ENCODE measurements at regions not wholly inside any gene's neighbourhood (a gene's known extent, or its start where the extent isn't known, plus 50 kb on each side); places are given as distances from the start of the nearest gene placed in this dataset.
A peak's percentile ranks its signal among the peaks of the same experiment; 100 is the strongest.

DNA sequence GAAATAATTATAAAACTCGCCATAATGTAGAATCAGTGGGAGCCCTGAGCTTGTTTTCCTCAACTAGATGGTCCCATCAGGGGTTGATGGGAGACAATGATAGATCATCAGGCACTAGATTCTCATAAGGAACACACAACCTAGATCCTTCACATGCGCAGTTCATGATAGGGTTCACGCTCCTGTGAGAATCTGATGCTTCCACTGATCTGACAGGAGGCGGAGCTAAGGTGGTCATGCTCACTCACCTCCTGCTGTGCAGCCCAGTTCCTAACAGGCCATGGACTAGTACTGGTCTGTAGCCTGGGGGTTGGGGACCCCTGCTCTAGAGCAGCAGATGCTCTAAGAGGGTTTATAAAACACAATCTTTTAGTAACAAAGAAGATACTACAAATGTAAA, 183.6 kb downstream of the ANXA2 start:
- DNase-seq (ENCODE audit: low spot score), result no peak

DNA sequence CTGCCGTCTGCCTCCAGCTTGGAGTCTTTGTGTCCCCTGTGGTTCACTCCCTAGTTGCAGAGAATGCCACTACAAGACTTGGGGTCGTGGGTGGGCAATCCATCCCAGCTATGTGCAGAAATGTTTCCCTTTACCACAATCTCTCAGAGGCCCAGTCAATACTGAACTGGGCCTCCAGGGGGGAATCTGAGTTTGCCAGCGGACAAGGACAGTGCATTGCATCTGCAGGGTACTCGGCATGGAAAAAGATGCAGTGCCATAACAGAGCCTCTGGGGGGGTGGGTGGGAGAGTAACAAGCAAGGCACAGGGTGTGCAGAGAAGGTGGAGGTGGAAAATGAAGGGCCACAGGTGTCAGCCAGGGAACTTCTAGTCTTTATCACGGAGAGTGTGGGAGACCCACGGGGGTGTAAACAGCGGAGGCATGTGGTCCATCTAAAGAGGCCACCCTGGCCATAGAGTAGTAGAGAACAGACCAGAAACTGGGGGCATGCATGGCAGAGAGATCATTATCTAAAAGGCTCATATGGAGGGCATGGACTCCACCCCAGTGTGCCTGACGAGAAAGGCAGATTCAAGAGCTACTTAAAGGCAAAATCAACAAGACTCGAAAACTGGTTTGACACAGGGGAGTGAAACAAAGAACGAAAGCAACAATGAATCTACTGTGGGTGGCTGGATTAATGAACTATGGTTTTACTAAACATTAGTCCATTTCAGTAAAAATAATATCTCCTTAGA, 182.4 kb downstream of the ANXA2 start:
- DNase-seq (ENCODE audit: low spot score), result no peak

DNA sequence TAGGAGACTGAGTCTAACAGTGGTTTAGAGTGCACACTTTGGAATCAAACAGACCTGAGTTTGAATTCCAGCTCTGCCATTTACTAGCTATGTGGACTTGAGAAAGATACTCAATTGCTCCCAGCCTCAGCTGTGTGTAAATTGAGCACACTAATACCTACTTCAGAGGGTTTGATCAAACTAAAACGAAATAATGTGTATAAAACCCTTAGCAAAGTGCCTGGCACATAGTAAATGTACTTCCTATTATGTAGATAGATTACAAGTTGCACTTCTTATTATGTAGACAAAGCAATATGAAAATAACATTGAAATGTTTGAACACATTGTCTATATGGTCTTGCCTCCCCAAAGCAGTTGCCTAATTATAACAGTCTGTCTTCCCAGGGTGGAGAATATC, 180.6 kb downstream of the ANXA2 start:
- DNase-seq (ENCODE audit: low spot score), result no peak

DNA sequence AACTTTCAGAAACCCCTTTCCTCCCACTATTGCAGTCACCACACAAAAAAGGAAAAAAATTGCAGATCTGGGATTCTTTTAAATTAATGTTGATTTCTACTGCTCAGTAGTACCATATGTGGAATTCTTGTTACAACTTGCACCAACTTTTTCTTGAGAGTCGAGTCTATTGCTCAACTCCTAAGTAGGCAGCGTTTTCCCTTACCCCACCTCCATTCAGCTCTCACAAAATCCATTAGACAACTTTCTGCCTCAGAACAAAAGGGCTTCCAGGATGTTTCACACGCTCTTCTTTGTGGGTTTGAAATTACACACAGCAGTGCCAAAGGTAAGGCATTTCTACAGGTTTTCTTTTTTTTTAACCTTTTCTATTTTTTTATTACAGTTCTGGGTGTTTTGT, 179.5 kb downstream of the ANXA2 start:
- no peak for DNase-seq (ENCODE audit: low spot score)

DNA sequence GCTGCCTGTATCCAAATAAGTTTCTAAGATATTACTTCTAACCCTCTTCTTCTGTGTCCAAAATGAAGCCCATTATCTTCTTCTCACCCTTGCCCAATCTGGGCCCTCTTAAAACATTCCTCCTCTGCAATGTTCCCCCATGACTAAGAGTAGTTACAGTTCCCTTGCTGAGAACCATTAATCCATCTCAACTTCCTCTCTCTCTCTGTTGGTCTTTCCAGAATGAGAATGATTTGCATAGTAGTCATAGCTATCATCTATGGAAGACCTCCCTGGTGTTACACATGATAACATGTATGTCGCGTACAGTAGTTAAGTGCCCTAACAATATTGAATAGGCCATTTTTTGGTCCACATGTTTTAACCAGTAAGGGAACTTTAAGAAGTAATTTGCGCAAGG, 177.9 kb downstream of the ANXA2 start:
- no peak for DNase-seq (ENCODE audit: low spot score)

DNA sequence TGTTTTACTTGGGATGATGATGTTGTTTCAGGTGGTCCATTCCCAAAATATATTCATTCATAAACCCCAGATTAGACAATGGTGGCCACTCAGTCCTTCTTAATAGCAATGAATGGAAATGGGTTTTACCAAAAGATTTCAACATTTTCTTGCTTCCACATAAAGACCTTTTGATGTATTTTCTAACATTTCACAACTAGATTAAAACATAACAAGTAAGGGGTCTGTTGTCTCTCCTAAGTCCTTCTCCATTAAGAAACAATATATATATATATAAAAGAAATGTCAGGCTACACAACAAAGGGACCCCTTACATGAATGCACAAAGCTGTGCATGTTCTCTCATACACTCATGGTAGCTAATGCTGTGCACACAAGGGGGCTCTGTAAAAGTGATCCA, 176.4 kb downstream of the ANXA2 start:
- no peak for DNase-seq (ENCODE audit: low spot score)

DNA sequence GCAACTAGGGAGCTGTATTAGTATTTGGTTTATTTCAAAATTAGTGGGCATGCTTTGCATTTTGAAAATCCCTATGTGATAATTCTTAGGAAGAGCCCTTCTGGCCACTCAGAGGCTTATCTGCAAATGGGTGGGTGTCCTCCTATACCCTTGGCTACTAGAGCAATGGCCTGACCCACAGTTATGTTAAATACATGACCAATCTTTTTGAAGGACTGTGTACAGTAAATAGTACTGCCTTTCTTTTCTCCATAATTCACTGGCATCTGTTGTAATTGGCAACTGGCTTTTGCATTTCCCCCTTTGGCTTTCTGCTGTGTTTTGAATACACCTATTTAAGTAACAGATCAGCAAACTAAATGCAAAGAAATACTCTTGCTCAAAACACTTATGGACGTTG, 175.4 kb downstream of the ANXA2 start:
- no peak for DNase-seq (ENCODE audit: low spot score)

DNA sequence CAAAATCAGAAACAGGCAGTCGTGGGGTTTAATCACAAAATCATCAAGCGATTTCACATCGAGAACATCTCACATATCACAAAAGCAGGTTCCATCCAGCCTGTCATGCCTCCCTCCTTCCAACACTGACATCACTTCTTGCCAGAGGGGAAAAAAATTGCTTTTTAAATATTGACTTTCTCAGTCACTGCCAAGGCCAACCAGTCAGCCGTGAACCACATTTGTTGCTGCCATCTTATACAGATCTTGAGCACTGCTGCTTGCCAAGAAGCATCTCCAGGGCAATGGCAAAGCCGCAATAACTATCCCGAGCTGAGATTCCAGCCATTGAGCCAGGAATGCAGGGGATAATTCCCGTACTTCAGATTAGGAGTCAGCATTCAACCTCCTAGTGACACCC, 174.6 kb downstream of the ANXA2 start:
- no peak for DNase-seq (ENCODE audit: low spot score)

DNA sequence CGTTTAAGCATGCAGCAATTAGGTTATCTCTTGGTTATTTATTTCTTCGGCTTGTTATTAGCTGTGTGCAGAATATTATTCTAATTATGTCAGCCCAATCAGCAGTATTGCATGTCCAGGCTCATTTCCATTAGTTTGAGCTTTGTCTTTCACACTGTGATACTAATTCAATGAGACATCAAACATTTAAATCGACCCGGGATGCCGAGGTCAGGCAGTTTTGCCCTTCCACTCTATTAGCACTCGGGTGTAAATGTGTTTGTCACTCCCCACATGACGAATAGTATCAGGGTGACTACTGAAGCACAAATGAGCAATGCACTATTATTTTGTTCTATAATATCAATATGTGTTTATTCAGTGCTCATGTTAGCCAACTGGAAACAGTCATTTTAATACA, 170.9 kb downstream of the ANXA2 start:
- DNase-seq (ENCODE audit: low spot score), result no peak

DNA sequence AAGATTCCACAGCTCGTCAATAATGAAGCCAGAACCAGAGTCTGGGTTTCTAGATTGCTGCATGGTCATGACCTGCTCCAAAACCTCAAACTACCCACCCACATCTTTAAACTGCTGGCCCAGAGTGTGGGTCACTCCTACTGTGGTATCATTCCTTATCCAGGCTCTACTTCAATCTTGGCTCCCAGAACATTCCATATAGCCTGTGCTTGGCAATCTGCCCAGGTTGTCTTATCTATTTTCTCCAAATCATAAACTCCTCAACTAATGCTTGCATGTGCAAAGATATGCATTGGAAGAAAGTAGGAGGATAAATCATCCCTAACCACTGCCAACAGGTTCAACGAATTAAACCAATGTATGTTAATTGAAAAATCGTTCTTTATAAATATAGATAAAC, 169.7 kb downstream of the ANXA2 start:
- no peak for DNase-seq (ENCODE audit: low spot score)

DNA sequence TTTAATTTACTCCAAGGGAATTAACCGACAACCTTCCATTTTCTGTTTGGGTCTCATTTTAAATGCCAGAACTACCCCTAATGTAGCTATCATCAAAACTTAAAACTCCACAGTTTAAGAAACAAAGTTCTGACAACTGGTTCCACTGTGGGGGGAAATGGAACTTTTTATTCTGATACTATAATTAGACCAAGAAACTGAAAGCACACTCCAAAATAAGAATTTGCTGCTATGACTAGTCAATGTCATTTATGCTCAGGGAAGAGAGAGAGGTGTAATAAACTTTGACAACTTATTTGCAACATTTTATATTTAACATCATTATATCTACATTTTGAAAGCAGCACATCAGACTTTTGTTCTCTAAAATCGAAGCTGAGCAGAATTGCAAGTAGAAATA, 169.2 kb downstream of the ANXA2 start:
- no peak for DNase-seq (ENCODE audit: low spot score)

DNA sequence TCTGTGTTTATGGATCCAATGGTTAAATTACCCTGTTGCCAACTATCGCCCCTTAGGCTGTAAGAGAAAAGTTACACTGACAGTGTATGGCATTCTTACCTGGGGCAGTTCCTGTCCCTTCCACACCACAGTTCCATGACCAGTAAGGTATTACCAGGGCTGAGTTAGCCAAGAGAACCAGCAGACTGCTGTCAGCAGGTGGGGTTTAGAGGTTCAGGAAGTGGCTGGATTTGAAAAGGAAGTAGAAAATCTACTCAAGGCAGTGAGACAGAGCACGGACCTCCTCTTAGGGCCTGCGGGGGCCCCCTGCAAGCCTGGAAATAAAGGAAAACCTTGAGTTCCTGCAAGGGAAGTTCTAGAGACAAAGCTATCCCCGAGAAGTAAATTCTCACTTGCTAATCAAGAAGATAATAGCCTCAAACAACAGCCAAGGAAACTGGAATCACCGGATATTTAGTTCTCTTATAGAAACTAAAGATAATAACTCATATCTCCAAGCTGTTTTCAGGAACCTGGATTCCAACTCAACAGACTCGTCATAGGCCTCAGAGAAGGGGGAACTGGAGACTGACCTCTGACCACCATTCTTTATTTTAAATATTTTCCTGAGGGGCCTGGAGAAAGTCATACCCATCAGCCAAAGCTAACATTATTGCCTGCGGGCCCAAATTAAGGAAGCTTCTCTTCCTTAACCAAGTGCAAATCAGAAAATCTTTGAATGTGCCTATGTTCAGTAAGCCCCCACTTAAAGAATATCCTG, 161.7 kb downstream of the ANXA2 start:
- peak; percentile 23 for DNase-seq (ENCODE audit: low spot score)

DNA sequence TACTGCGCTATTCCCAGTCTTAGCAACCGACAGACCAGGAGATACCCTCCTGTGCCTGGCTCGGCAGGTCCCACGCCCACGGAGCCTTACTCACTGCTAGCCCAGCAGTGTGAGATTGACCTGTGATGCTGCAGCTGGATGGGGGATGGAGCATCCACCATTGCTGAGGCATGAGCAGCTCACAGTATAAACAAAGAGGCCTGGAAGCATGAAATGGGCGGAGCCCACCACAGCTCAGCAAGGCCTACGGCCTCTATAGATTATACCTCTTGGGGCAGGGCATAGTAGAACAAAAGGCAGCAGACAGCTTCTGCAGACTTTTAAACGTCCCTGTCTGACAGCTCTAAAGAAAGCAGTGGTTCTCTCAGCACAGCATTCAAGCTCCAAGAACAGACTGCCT, 160.3 kb downstream of the ANXA2 start:
- no peak for DNase-seq (ENCODE audit: low spot score)

DNA sequence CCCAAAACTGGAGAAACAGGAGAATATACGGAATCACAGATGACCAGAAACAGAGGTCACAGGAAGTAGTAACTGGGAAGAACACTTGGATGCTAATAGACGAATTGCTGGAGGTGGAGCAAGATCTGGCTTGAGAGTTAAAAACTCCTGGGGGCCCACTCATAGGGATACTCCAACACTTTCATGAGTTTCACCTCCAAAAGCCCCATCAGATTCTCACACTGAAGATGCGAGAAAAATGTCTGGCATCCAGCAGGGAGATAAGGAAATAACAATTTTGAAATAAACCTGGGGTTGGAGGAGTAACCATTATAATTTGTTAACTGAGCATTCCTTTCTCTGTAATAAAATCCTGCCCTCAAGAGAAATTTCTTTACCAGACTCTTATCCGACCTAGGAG, 154.0 kb downstream of the ANXA2 start:
- DNase-seq (ENCODE audit: low spot score), result no peak

DNA sequence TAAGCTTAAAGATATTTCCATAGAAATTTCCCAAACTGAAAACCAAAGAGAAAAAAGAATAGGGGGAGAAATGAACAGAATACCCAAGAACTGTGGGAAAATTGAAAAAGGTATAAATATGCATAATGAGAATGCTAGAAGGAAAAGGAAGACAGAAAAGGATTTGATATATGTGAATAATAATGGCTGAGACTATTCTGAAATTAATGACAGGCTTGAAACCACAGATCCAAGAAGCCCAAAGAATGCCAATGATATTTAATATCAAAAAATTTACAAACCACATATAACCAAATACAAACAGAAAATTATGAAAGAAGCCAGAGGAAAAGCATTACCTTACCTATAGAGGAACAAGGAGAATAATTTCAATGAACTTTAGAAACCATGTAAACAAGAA, 153.0 kb downstream of the ANXA2 start:
- no peak for DNase-seq (ENCODE audit: low spot score)

DNA sequence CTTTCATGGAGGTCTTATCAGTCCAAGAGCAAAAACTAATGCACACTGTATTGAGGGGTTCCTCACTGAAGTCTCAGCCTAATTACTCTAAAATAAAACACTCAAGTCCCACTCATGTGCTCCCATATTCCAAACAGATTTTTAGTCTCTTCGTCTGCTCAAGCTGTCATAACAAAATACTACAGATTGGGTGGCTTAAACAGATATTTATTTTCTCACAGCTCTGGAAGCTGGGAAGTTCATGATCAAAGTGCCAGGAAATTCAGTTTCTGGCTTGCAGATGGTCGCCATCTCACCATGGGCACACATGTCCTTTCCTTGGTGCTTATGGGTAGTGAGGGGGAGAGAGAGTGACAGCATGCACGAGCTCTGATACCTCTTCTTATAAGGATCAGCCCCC, 147.5 kb downstream of the ANXA2 start:
- DNase-seq (ENCODE audit: low spot score), result no peak

DNA sequence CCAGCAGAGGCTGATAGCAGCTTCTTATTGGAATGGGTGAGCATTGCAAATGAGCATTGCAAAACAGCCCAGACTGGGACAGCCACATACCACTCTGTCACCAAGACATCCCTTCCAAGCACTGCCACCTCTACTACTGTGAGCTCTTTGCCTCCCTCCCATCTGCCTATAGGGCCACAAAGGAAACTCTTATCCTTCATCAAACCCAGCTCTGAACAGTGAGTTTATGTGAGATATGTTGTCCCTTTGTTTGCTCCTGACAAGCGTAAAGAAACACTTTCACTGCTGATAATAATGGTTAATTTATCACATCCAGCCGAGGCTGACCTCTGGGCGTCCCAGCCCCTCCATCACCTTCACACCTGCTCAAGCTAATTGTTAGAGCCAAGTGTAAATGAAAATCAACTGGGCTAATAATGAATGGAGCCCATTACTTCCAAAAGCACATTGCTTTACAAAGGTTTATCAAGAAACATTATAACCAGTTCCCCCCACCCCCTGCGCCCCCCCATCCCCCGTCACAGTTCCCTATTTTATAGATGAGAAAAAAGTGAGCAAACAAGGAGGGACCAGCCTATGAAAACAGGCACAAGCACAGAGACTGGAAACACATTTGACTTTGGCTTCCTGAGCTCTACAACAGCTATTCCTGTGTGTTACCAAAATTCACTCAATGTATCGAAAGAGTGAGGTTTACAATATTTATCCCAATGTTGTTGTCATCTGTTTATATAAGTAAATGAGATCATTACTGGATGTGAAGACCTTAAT, 146.3 kb downstream of the ANXA2 start:
- DNase-seq (ENCODE audit: low spot score), result no peak

DNA sequence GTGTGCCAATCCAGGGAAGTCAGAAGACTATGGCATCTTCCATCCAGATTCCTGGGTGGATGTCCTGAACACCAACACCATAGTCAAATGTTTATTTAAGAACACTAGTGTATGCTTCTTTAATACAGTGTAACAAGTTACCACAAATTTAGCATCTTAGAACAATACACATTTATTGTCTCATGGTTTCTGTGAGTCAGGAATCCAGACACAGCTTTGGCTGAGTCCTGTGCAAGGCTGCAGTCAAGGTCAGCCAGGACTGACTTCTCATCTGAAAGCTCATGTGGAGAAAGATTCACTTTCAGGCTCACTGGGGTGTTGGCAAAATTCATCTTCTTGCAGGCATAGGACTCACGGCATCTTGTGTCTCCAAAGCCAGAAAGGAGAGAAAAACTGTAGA, 143.4 kb downstream of the ANXA2 start:
- no peak for DNase-seq (ENCODE audit: low spot score)

DNA sequence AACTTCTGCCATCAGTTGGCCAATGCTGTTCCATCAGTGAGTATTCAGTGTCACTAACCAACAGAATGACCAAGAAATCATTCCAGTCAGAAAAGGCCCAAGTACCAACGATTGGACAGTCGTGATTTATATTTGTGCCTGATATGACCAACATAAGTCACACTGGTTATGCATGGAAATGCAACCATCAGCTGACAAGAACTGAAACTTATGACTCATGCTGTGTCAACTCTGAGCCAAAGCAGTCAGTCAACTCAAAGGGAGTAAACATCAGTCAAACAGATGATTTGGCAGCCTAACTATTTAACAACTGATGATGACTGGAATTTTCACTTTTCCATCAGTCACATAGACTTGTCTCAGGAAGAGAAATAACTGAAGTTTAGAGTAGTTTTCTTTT, 142.4 kb downstream of the ANXA2 start:
- no peak for DNase-seq (ENCODE audit: low spot score)

DNA sequence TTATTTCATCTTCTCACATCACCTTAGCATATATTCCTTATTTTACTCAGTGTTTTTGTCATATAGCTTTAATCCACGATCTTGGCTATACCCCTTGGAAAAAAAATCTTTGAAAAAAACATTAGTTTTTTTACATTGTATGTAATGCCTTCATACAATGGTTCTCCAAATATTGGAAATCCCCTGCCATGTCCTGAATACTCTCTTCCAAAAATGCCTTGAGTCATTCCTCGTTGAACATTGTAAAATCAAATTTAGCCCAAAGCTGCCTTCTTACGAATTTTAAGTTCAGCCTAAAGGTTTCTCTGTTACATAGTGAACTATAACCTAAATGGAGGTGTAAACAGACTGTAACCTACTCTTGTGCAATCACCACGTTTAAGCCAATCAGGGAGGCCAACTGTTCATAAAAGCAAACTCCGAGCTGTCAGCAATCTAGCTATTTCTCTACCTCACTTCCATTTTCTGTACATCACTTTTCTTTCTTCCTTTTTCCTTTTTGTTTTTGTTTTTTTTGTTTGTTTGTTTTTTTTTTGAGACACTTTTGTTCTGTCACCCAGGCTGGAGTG, 140.1 kb downstream of the ANXA2 start:
- DNase-seq (ENCODE audit: low spot score), result no peak

DNA sequence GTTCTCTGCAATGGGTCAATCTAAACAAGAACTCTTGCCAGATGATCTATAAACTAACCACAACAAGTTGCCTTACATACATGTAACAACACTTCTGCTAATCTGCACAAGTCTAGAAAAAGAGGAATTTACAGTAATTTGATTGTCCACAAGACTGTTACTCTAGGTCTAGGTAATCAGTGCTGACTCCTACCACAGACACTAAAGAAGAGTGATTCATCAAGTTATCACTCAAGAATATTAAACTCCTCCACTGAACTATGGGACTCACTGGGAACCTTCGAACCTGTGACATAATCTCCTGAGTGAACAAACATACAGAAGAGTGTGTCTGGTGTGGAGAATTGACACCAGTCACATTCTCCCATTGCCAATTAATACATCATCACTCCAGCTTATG, 138.3 kb downstream of the ANXA2 start:
- no peak for DNase-seq (ENCODE audit: low spot score)

DNA sequence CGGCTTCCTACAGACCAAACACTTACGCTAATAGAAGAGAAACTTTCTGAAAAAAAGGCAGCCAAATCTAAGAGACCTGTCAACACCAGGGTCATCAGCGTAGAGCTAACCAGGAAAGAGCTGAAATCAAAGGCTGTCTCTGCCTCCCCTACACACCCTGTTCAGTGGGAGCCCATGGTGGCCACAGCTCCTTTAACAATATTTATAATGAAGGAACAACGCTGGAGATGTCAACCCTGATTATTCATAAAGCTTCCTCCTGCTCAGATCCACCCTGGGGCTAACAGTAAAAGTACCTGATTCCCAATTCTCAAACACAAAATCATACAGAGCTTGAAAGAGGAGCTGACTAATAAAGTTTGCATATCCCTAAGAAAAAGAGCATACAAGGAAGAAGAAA, 133.7 kb downstream of the ANXA2 start:
- no peak for DNase-seq (ENCODE audit: low spot score)

DNA sequence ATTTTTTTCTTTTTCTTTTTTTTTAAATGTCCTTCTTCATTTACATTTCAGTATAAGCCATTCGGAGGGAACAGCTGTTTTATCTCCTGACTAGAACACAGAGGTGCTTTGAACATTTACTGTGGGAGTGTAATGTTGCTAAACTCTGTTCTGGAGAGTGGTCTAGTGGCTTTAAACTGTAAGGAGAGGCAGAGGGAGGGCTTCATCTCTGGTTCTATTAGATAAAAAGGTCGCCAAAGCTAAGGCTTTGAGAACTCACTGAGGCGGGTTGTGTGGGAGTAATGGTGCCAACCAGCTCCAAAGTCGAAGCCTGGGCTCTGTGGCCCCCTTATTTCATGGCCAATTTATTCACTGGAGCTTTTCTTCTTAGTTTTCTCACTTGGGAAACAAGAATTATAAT, 133.2 kb downstream of the ANXA2 start:
- DNase-seq (ENCODE audit: low spot score), result no peak

Data from iPS-NIHi11 (cell line).